K562 (cell line): ENCODE measurements at regions not wholly inside any gene's neighbourhood (a gene's known extent, or its start where the extent isn't known, plus 50 kb on each side); places are given as distances from the start of the nearest gene placed in this dataset.

Experiments used
- ATF7 ChIP-seq: fragments of 450-650 bp; IDR thresholded peaks from 2 replicates; pipeline ENCODE4 v1.7.1; 2014; ENCODE audit warnings: mild to moderate bottlenecking, moderate library complexity
- ETV1 ChIP-seq: fragments of 450-650 bp; conservative IDR thresholded peaks from 2 replicates; pipeline ENCODE4 v1.6.1; 2016; ENCODE audit warnings: missing genetic modification characterization, control low read depth, low read depth, missing compliant biosample characterization
- FOXP1 ChIP-seq: sonication (generic); formaldehyde crosslinking; IDR thresholded peaks from 2 replicates; pipeline ENCODE4 v1.8.0; 2022; ENCODE audit warnings: mild to moderate bottlenecking, missing genetic modification reagents
- ZBTB17 ChIP-seq: fragments of 450-650 bp; formaldehyde crosslinking; IDR thresholded peaks from 2 replicates; pipeline ENCODE4 v1.4.0; 2020; ENCODE audit warnings: mild to moderate bottlenecking
- TF ChIP-seq, protein P1 (sequence below), 2 experiments: fragments of 450-650 bp; IDR thresholded peaks; 2 replicates each; pipeline ENCODE4 v1.6.1; 2016; ENCODE audit warnings: mild to moderate bottlenecking in 2 of 2, borderline replicate concordance in 1 of 2, low read depth in 1 of 2, moderate library complexity in 1 of 2
- TF ChIP-seq, protein P2 (sequence below): fragments of 250-450 bp; sonication (Bioruptor Pico); IDR thresholded peaks from 2 replicates; pipeline ENCODE4 v1.9.0; 2021; ENCODE audit warnings: mild to moderate bottlenecking, inconsistent platforms

DNA sequence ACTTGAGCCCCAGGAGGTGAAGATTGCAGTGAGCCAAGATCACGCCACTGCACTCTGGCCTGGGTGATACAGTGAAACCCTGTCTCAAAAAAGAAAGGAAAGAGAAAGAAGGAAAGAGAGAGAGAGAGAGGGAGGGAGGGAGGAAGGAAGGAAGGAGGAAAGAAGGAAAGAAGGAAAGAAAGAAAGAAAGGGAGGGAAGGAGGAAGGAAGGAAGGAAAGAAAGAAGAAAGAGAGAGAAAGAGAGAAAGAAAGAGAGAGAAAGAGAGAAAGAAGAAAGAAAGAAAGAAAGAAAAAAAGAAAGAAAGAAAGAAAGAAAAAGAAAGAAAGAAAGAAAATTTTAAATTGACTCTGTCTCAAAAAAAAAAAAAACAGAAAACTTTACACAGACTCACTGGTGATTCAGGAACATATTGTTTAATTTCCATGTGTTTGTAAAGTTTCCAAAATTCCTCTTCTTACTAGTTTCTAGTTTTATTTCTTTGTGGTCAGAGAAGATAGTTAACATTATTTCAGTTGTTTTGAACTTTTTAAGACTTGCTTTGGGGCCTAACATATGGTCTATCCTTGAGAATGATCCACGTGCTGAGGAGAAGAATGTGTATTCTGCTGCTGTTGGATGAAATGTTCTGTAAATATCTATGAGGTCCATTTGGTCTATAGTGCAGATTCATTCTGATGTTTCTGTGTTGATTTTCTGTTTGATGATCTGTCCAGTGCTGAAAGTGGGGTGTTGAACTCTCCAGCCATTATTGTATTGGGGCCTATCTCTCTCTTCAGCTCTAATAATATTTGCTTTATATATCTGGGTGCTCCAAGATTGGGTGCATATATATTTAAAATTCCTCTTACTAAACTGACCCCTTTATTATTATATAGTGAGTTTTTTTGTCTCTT lies 204.4 kb upstream of the SERP2 start:
- TF ChIP-seq, protein P1, sequence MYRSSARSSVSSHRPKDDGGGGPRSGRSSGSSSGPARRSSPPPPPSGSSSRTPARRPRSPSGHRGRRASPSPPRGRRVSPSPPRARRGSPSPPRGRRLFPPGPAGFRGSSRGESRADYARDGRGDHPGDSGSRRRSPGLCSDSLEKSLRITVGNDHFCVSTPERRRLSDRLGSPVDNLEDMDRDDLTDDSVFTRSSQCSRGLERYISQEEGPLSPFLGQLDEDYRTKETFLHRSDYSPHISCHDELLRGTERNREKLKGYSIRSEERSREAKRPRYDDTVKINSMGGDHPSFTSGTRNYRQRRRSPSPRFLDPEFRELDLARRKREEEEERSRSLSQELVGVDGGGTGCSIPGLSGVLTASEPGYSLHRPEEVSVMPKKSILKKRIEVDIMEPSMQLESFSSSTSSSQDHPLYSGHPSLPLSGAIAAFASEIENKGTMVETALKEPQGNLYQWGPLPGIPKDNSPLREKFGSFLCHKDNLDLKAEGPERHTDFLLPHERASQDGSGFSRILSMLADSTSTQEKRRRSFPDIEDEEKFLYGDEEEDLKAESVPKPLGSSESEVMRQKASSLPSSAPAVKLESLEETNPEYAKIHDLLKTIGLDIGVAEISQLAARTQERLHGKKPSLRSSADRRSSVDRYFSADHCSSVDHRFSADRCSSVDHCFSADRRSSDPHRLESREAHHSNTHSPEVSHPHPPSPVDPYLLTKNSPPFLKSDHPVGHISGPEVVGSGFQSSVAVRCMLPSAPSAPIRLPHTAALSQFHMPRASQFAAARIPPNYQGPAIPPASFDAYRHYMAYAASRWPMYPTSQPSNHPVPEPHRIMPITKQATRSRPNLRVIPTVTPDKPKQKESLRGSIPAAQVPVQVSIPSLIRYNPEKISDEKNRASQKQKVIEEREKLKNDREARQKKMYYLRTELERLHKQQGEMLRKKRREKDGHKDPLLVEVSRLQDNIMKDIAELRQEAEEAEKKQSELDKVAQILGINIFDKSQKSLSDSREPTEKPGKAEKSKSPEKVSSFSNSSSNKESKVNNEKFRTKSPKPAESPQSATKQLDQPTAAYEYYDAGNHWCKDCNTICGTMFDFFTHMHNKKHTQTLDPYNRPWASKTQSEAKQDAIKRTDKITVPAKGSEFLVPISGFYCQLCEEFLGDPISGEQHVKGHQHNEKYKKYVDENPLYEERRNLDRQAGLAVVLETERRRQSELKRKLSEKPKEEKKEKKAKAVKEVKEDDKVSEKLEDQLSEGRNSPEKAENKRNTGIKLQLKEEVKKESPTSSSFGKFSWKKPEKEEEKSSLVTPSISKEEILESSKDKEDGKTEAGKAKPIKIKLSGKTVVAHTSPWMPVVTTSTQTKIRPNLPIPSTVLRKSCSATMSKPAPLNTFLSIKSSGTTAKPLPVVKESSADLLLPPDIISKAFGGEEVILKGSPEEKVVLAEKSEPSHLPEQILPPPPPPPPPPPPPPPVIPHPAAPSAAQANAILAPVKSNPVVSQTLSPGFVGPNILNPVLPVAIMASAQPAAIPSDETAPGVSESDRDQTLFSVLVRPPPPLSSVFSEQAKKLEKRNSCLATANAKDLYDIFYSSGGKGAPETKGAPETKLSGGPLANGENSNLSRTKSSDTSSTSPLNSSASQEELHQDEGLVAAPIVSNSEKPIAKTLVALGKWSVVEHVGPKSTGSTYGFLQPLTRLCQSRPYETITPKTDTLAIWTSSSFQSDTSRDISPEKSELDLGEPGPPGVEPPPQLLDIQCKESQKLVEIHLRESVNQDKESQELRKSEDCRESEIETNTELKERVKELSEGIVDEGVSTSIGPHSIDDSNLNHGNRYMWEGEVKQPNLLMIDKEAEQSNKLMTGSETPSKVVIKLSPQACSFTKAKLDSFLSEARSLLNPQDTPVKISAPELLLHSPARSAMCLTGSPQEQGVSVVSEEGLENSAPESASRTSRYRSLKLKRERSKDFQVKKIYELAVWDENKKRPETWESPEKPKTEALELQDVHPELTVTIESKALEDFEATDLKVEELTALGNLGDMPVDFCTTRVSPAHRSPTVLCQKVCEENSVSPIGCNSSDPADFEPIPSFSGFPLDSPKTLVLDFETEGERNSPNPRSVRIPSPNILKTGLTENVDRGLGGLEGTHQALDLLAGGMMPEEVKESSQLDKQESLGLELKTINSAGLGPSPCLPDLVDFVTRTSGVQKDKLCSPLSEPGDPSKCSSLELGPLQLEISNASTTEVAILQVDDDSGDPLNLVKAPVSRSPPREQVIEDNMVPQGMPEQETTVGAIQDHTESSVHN (IDR thresholded peaks at IDR 0.05; ENCODE audit: borderline replicate concordance in 1 of 2, low read depth in 1 of 2), result no peak
- TF ChIP-seq ATF7 (no peak), FOXP1 (CRISPR knock-in tag) (no peak), ZBTB17 (no peak), ETV1 (tag) (no peak)
- TF ChIP-seq, protein P2, sequence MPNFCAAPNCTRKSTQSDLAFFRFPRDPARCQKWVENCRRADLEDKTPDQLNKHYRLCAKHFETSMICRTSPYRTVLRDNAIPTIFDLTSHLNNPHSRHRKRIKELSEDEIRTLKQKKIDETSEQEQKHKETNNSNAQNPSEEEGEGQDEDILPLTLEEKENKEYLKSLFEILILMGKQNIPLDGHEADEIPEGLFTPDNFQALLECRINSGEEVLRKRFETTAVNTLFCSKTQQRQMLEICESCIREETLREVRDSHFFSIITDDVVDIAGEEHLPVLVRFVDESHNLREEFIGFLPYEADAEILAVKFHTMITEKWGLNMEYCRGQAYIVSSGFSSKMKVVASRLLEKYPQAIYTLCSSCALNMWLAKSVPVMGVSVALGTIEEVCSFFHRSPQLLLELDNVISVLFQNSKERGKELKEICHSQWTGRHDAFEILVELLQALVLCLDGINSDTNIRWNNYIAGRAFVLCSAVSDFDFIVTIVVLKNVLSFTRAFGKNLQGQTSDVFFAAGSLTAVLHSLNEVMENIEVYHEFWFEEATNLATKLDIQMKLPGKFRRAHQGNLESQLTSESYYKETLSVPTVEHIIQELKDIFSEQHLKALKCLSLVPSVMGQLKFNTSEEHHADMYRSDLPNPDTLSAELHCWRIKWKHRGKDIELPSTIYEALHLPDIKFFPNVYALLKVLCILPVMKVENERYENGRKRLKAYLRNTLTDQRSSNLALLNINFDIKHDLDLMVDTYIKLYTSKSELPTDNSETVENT (CRISPR knock-in tag), result no peak
